ENCODE measurements at regions not wholly inside any gene's neighbourhood (a gene's known extent, or its start where the extent isn't known, plus 50 kb on each side); places are given as distances from the start of the nearest gene placed in this dataset.

GRCh38 chr1:173329726-173330125, 122.6 kb upstream of the TNFSF4 start:
- Histone ChIP-seq H3K9me1 (ENCODE audit: insufficient read depth, low read length) (peaks cover 5% of the 10 kb centered on the region; the same call in 1 of the 2 replicates), H3K27ac (ENCODE audit: insufficient read depth, low read length) (no peak overlapping the region)
- CTCF ChIA-PET: no interaction called here

More at GRCh38 chr1:173329726-173330125, 122.6 kb upstream of the TNFSF4 start:
- H2BK120ac ChIP-seq (ENCODE audit: low read depth, low read length): no peak overlapping the region
- H3K4me3 ChIP-seq (ENCODE audit: insufficient read depth, low read depth, low read length): no peak overlapping the region
- POLR2A ChIA-PET (ENCODE audit: unreplicated experiment): no interaction called here
- H3K79me1 ChIP-seq (ENCODE audit: low read depth in 1 of 2, low read length in 2 of 2): no peaks in the 10 kb centered on the region
- H3K23ac ChIP-seq (ENCODE audit: low read depth, low read length): no peak overlapping the region
- H4K5ac ChIP-seq (ENCODE audit: low read depth, low read length): no peak overlapping the region
- H2AK5ac ChIP-seq (ENCODE audit: low read depth, low read length): no peak overlapping the region
- intact Hi-C loops (cut with micrococcal nuclease) (no loop called here), in situ Hi-C loops (cut with MboI; ENCODE audit: low sequenced_read_pairs) (no loop called here), dilution Hi-C loops (cut with HindIII; ENCODE audit: low sequenced_read_pairs, unreplicated experiment) (no loop called here)
- no peak overlapping the region for H2BK20ac ChIP-seq (ENCODE audit: low read depth, low read length)
- no CpG with 5 or more reads among the region's 1 CpG for WGBS, 2 experiments (ENCODE audit: extremely low coverage in 2 of 2, insufficient read length in 1 of 2)
- no peaks in the 10 kb centered on the region for H3K9me3 ChIP-seq (ENCODE audit: control insufficient read depth, insufficient read depth, low read length)
- no peaks in the 10 kb centered on the region for H3K36me3 ChIP-seq (ENCODE audit: control insufficient read depth, insufficient read depth, low read length)
- no peak overlapping the region for H3K4ac ChIP-seq (ENCODE audit: low read depth, low read length)
- no peak overlapping the region for H2AK9ac ChIP-seq (replicated peaks; ENCODE audit: low read depth, low read length, poor library complexity)
- no peak overlapping the region for H2BK15ac ChIP-seq (ENCODE audit: low read depth, low read length)
- no peaks in the 10 kb centered on the region for H3K27me3 ChIP-seq (ENCODE audit: control insufficient read depth, insufficient read depth, low read length)
- no peak overlapping the region for H3K14ac ChIP-seq (replicated peaks; ENCODE audit: low read depth, low read length)
- H4K20me1 ChIP-seq (ENCODE audit: insufficient read depth, low read length): no peaks in the 10 kb centered on the region
- no peak overlapping the region for H2AFZ ChIP-seq (replicated peaks; ENCODE audit: low read length, poor library complexity)
- no peak overlapping the region for H3K56ac ChIP-seq (ENCODE audit: extremely low read depth, insufficient read depth, low read length)
- H3K9ac ChIP-seq (ENCODE audit: low read depth, low read length): no peak overlapping the region
- peak; percentile 36; the same call in 1 of the 2 replicates for ATAC-seq (ENCODE audit: low read depth)
- no peak overlapping the region for H4K91ac ChIP-seq (ENCODE audit: insufficient read depth, low read depth, low read length)
- H3K4me2 ChIP-seq (ENCODE audit: low read depth, low read length): no peak overlapping the region
- TF ChIP-seq FOS (IDR thresholded peaks at IDR 0.05; ENCODE audit: low read depth, low read length): peak; percentile 21; the same call in 1 of the 2 replicates
- no peak for TF ChIP-seq CHD1 (IDR thresholded peaks at IDR 0.05; ENCODE audit: low read depth, low read length)
- peak; percentile 75 for TF ChIP-seq MAFK (IDR thresholded peaks at IDR 0.05; ENCODE audit: low read depth, low read length)
- no peak for TF ChIP-seq ELK1 (IDR thresholded peaks at IDR 0.05; ENCODE audit: borderline replicate concordance, low read depth, low read length)
- TF ChIP-seq USF2 (IDR thresholded peaks at IDR 0.05; ENCODE audit: low read depth, low read length): no peak
- no peak for TF ChIP-seq BHLHE40 (IDR thresholded peaks at IDR 0.05; ENCODE audit: low read depth, low read length)
- H4K8ac ChIP-seq (ENCODE audit: low read depth in 2 of 2, low read length in 2 of 2): no peak overlapping the region
- BruUV-seq (replicated peaks): no TSS peak
- H3K18ac ChIP-seq (ENCODE audit: low read depth, low read length): no peak overlapping the region
- DNase-seq: peak; percentile 82
- peak overlapping the region; percentile 55 for H2BK5ac ChIP-seq (ENCODE audit: low read depth, low read length, poor library complexity, severe bottlenecking)
- H3K4me1 ChIP-seq (ENCODE audit: control insufficient read depth, insufficient read depth, low read length): peaks cover 3% of the 10 kb centered on the region; the same call in 1 of the 2 replicates

All from IMR-90 (cell line).